ENCODE measurements at regions not wholly inside any gene's neighbourhood (a gene's known extent, or its start where the extent isn't known, plus 50 kb on each side); places are given as distances from the start of the nearest gene placed in this dataset.

- TF ChIP-seq POLR2A (IDR thresholded peaks at IDR 0.05; ENCODE audit: low read length) (no peak), GATA1 (IDR thresholded peaks at IDR 0.05; ENCODE audit: low read depth, low read length) (no peak)
Observed at GRCh38 chr6:8549074-8549790, 113.9 kb upstream of the SLC35B3 start.
